Stomach (tissue), 4 donors: ENCODE measurements at regions not wholly inside any gene's neighbourhood (a gene's known extent, or its start where the extent isn't known, plus 50 kb on each side); places are given as distances from the start of the nearest gene placed in this dataset.

Experiments
- CTCF ChIP-seq, 7 experiments: fragments of 450-650 bp in 4 of 7; fragments of 200-600 bp in 3 of 7; sonication (generic) in 3 of 7; IDR thresholded peaks; one replicate each; pipeline ENCODE4 v1.5.1; 2016 to 2019; ENCODE audit warnings: antibody characterized with exemption in 7 of 7, control low read depth in 2 of 7, mild to moderate bottlenecking in 1 of 7
- EP300 ChIP-seq: sonication (generic); formaldehyde crosslinking; IDR thresholded peaks from one replicate; pipeline ENCODE4 v1.6.1; 2017; ENCODE audit warnings: antibody characterized with exemption
- POLR2A ChIP-seq, 4 donors: fragments of 450-650 bp; IDR thresholded peaks; one replicate each; pipeline ENCODE4 v1.6.1; 2016; ENCODE audit warnings: antibody characterized with exemption in 4 of 4, control low read depth in 2 of 4, mild to moderate bottlenecking in 1 of 4, moderate library complexity in 1 of 4
- POLR2AphosphoS5 ChIP-seq, 3 donors: sonication (generic); formaldehyde crosslinking; IDR thresholded peaks; one replicate each; pipeline ENCODE4 v1.6.1; 2016; ENCODE audit warnings: antibody characterized with exemption in 3 of 3

- TF ChIP-seq CTCF (IDR thresholded peaks at IDR 0.05) (no peak), POLR2A (IDR thresholded peaks at IDR 0.05) (no peak), POLR2AphosphoS5 (IDR thresholded peaks at IDR 0.05) (no peak), EP300 (no peak)
Measured at GRCh38 chrX:155774387-155774786, 106.8 kb upstream of the VAMP7 start.
